Keratinocyte (primary cell): ENCODE measurements at regions not wholly inside any gene's neighbourhood (a gene's known extent, or its start where the extent isn't known, plus 50 kb on each side); places are given as distances from the start of the nearest gene placed in this dataset.

ENCODE experiments used
- EZH2 ChIP-seq: IDR thresholded peaks from one replicate; pipeline ENCODE4 v1.6.1; 2012; ENCODE audit warnings: inconsistent platforms, mild to moderate bottlenecking, low read length, moderate library complexity
- TF ChIP-seq, protein P1 (sequence below), 3 experiments: IDR thresholded peaks in 1 of 3; conservative IDR thresholded peaks in 1 of 3; optimal IDR thresholded peaks in 1 of 3; 2 replicates in 2 of 3; 3 replicates in 1 of 3; pipeline versions ENCODE3 to v1.5.1; 2011; ENCODE audit warnings: low read length in 3 of 3, mild to moderate bottlenecking in 3 of 3, moderate library complexity in 2 of 3, control low read depth in 1 of 3, inconsistent platforms in 1 of 3; ENCODE audit not compliant: insufficient read depth in 2 of 3; ENCODE audit errors: extremely low read depth in 1 of 3

DNA sequence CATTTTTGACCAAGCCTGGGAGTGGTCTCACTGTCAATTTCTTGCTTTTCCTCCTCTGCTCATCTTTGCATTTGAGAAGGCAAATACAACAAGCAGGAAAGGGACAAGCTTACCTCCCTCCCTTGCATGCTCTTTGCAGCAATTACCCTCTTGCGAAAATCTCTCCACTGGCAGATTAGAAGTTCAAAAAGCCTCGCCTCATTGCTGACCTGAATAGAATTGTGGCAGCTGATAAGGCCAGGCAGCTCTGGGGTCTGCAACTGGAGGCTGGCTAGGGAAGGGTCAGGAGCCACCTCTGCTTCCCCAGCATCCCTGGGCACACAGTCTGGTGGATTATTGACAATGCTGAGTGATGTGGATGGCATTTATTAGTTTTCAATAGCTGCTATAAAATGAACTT, 362.3 kb upstream of the KIF2A start:
- TF ChIP-seq, protein P1, sequence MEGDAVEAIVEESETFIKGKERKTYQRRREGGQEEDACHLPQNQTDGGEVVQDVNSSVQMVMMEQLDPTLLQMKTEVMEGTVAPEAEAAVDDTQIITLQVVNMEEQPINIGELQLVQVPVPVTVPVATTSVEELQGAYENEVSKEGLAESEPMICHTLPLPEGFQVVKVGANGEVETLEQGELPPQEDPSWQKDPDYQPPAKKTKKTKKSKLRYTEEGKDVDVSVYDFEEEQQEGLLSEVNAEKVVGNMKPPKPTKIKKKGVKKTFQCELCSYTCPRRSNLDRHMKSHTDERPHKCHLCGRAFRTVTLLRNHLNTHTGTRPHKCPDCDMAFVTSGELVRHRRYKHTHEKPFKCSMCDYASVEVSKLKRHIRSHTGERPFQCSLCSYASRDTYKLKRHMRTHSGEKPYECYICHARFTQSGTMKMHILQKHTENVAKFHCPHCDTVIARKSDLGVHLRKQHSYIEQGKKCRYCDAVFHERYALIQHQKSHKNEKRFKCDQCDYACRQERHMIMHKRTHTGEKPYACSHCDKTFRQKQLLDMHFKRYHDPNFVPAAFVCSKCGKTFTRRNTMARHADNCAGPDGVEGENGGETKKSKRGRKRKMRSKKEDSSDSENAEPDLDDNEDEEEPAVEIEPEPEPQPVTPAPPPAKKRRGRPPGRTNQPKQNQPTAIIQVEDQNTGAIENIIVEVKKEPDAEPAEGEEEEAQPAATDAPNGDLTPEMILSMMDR (optimal IDR thresholded peaks at IDR 0.05 in 1 of 3, IDR thresholded peaks at IDR 0.05 in 1 of 3, conservative IDR thresholded peaks at IDR 0.05 in 1 of 3; ENCODE audit: extremely low read depth in 1 of 3, insufficient read depth in 2 of 3, low read length in 3 of 3), result no peak
- no peak for TF ChIP-seq EZH2
